ENCODE measurements at regions not wholly inside any gene's neighbourhood (a gene's known extent, or its start where the extent isn't known, plus 50 kb on each side); places are given as distances from the start of the nearest gene placed in this dataset.

DNA sequence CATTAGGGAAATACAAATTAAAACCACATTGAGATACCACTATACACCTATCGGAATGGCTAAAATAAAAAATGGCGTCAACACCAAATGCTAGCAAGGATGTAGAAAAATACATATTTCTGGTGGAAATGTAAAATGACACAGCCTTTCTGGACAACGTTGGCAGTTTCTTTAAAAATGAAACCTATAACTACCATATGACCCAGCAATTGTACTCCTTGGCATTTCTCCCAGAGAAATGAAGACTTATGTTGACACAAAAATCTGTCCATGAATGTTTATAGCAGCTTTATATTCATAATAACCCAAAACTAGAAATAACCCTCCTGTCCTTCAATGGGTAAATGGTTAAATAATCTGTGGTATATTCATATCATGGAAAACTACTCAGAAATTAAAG is 188.7 kb upstream of the RAD23B start:
- Histone ChIP-seq H3K4me3 (no peak overlapping the region), H3K9me3 (peaks cover 0 to 4% of the 10 kb centered on the region in 2 donors), H3K36me3 (no peaks in the 10 kb centered on the region), H3K27me3 (no peaks in the 10 kb centered on the region), H3K27ac (no peak overlapping the region), H3K4me1 (no peaks in the 10 kb centered on the region)
- TF ChIP-seq, protein P1, sequence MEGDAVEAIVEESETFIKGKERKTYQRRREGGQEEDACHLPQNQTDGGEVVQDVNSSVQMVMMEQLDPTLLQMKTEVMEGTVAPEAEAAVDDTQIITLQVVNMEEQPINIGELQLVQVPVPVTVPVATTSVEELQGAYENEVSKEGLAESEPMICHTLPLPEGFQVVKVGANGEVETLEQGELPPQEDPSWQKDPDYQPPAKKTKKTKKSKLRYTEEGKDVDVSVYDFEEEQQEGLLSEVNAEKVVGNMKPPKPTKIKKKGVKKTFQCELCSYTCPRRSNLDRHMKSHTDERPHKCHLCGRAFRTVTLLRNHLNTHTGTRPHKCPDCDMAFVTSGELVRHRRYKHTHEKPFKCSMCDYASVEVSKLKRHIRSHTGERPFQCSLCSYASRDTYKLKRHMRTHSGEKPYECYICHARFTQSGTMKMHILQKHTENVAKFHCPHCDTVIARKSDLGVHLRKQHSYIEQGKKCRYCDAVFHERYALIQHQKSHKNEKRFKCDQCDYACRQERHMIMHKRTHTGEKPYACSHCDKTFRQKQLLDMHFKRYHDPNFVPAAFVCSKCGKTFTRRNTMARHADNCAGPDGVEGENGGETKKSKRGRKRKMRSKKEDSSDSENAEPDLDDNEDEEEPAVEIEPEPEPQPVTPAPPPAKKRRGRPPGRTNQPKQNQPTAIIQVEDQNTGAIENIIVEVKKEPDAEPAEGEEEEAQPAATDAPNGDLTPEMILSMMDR (IDR thresholded peaks at IDR 0.05), result no peak
- no peak for DNase-seq (ENCODE audit: low spot score)

DNA sequence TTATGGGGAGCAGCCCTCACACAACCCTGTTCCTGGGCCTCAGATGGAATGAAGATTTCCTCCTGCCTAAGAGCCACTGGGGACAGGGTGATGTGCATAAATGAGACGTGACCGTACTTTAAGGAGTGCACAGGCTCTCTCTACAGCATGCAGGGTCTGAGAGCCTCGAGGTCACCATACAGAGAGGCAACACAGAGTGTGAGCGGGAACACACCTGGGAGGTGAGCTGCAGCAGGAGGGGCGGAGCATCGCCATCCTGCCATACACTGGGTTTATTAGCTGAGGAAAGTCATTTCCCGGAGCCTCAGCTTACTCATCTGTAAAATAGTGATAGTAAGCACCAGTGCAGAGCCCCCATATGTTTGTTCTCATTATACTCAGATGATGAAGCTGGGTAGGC is 182.5 kb upstream of the RAD23B start:
- no peaks in the 10 kb centered on the region for H3K4me1 ChIP-seq
- no peak for DNase-seq (ENCODE audit: low spot score)
- H3K27me3 ChIP-seq, result no peaks in the 10 kb centered on the region
- H3K36me3 ChIP-seq, result no peaks in the 10 kb centered on the region
- no peaks in the 10 kb centered on the region for H3K9me3 ChIP-seq
- H3K4me3 ChIP-seq, result no peak overlapping the region
- TF ChIP-seq, protein P1 (IDR thresholded peaks at IDR 0.05), result no peak
- no peak overlapping the region for H3K27ac ChIP-seq

DNA sequence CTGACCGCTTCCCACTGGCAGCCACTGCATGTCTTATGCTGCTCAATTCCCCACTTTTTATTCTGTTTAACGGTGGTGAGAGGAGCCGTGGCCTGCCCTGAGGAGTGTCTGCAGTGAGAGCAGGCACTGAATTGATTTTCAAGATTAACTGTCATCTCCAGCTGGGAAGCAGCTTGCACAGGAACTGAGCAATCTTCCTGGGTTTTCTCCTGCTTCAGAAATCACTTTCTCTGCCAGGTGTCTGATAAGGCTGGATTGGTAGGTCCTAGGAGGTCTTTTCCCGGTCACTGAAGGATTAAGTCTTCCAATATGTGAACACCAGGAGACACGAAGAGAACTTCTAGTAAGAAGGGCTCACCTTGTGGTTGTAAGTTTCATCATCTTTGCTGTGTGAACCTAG is 181.1 kb upstream of the RAD23B start:
- Histone ChIP-seq H3K4me3 (no peak overlapping the region), H3K27me3 (no peaks in the 10 kb centered on the region), H3K36me3 (no peaks in the 10 kb centered on the region), H3K9me3 (no peaks in the 10 kb centered on the region), H3K27ac (no peak overlapping the region), H3K4me1 (no peaks in the 10 kb centered on the region)
- no peak for DNase-seq (ENCODE audit: low spot score)
- TF ChIP-seq, protein P1 (IDR thresholded peaks at IDR 0.05), result no peak

DNA sequence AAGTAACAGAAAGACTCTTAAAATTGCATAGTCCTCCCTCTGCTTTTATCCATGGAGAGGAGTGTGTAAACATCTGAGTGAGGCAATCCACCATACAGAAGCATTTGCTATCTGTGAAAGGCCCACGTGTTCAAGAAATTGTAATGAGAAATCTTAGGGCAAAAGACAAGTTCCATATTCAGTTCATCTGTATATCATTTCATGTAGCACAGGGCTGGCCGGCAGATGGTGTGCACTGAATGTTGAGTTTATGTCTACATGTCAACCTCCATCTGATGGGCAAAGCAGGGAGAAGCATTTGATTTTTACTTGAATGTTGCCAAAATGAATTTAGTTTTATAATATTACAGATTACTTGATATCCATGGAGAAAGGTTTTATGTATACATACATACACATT is 179.5 kb upstream of the RAD23B start:
- no peaks in the 10 kb centered on the region for H3K9me3 ChIP-seq

DNA sequence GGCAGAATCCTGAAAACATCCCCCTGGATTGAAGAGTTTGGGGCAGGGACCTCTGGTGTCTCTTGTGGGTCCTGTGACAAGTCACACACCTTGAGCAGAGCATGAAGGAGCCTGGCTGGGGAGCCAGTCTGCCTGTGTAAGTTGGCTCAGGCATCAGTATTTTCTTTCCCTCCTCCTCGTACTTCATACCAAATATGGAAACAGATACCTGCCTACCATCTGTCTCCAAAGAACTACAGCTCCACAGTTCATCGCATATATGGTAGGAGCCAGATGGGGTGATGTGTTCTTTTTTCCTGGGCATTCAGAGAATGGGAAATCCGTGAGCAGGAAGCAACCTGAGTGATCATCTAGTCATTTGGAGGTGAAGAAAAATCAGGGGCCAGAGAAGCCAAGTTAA is 177.3 kb upstream of the RAD23B start:
- Histone ChIP-seq H3K4me1 (no peaks in the 10 kb centered on the region), H3K27ac (no peak overlapping the region), H3K4me3 (no peak overlapping the region), H3K27me3 (no peaks in the 10 kb centered on the region), H3K9me3 (no peaks in the 10 kb centered on the region), H3K36me3 (no peaks in the 10 kb centered on the region)
- no peak for DNase-seq (ENCODE audit: low spot score)
- TF ChIP-seq, protein P1 (IDR thresholded peaks at IDR 0.05), result no peak

More for the DNA sequence above, 179.5 kb upstream of the RAD23B start:
- TF ChIP-seq, protein P1 (IDR thresholded peaks at IDR 0.05), result no peak
- no peak overlapping the region for H3K27ac ChIP-seq
- H3K36me3 ChIP-seq, result no peaks in the 10 kb centered on the region
- no peaks in the 10 kb centered on the region for H3K4me1 ChIP-seq
- no peaks in the 10 kb centered on the region for H3K27me3 ChIP-seq
- DNase-seq (ENCODE audit: low spot score), result no peak
- no peak overlapping the region for H3K4me3 ChIP-seq

DNA sequence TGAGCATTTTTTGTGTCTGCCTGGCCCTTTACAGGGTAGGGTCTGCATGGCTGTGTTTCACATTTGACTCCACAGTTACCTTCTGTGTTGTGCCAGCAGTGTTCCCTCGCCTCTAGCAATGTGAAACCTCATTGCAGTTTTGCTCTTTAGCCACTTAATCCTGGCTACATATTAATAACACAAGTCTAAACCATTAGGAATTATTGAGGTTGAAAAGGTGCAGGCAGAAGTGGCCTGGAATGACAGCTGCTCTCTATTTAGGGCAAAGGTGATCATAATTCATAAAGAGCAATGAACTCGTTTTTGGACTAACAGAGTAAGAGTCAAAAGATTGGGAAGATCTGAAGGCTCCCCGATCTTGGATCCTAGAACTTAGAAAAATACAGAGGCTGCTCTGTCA is 176.7 kb upstream of the RAD23B start:
- Histone ChIP-seq H3K4me3 (no peak overlapping the region), H3K27ac (no peak overlapping the region), H3K9me3 (no peaks in the 10 kb centered on the region), H3K36me3 (no peaks in the 10 kb centered on the region), H3K4me1 (no peaks in the 10 kb centered on the region), H3K27me3 (no peaks in the 10 kb centered on the region)
- no peak for DNase-seq (ENCODE audit: low spot score)
- TF ChIP-seq, protein P1 (IDR thresholded peaks at IDR 0.05), result no peak

Data from right atrium auricular region (tissue), 2 donors.